ENCODE measurements at regions not wholly inside any gene's neighbourhood (a gene's known extent, or its start where the extent isn't known, plus 50 kb on each side); places are given as distances from the start of the nearest gene placed in this dataset.
A peak's percentile ranks its signal among the peaks of the same experiment; 100 is the strongest.
"Not testable (repeated sequence)": the region's sequence is repeated elsewhere in the genome, so short reads cannot be mapped to it uniquely, and the experiment has no call there.

DNA sequence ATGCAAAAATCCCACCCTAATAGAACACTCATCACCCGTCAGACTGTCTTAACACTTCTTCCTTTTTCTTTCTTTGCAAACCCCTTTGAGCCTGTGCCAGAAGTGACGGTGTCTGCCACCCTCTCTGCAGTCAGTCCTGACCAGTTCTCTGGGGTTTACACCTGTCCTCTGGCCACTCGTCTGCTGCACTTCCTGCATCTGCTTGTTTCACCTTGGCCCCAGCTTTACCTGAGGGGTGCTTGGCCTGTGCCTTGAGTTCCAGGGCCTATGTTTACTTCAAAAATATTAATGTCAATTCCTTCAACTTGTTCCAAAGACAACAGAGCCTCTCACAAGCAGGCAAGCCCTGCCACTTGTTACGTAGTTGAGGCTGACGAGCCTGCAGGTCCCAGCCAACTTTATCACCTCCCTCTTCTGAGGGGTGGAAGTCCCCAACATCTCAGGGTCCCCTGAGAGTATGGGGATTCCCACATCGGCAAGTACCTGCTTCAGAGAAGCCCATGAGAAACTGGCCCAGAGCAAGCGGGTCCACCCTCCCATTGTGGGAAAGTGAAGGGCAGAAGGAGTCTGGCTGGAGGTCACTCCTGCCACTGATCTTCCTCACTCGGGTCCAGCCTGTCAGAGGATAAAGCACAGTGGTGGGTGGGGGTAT is 205.4 kb downstream of the DAD1 start:
- DNase-seq = no peak

GRCh38 chr14:22382955-22383354 is 206.1 kb downstream of the DAD1 start:
- no peak for DNase-seq

DNA sequence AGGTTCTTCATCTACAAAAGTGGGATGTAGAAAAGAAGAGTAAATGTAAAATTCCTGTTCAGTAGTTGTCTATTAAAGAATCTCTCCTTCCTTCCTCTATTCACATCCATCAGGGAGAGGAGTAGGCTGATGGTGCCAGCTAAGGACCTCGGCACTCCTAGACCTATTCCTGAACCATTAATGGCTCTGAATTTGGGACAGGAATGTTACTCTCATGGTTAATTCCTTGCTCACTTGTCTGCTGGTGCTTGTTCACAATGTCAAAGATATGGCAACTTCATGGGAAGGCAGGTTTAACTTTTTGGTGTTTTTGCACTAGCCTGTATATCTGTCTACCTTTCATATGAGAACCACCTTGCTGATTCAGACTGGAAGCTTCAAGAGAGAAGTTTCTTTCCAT is 206.6 kb downstream of the DAD1 start:
- no peak for DNase-seq

DNA sequence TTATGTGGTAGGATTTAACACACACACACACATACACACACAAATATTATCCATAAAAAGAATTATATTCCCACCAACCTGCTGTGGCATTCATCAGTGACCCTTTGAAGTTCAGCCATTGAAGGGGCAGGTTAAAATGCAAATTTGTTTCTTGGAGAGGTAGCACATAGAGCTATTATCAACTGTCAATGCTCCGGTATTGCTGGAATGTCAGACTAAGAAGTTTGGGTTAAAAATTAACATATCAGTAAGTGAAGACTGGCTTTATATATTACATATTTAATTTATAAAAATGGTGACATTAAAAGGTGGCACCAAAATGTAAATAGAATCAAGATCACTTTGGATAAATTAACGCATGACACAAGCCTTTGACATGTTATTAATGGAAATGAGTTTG is 207.3 kb downstream of the DAD1 start:
- no peak for DNase-seq

- DNase-seq = no peak
Observed at GRCh38 chr14:22381408-22381760, 207.6 kb downstream of the DAD1 start.

GRCh38 chr14:22380571-22381407 is 208.2 kb downstream of the DAD1 start:
- DNase-seq = no peak

GRCh38 chr14:22379727-22380126 is 209.3 kb downstream of the DAD1 start:
- DNase-seq = no peak

GRCh38 chr14:22378181-22378580 is 210.8 kb downstream of the DAD1 start:
- DNase-seq = no peak

DNA sequence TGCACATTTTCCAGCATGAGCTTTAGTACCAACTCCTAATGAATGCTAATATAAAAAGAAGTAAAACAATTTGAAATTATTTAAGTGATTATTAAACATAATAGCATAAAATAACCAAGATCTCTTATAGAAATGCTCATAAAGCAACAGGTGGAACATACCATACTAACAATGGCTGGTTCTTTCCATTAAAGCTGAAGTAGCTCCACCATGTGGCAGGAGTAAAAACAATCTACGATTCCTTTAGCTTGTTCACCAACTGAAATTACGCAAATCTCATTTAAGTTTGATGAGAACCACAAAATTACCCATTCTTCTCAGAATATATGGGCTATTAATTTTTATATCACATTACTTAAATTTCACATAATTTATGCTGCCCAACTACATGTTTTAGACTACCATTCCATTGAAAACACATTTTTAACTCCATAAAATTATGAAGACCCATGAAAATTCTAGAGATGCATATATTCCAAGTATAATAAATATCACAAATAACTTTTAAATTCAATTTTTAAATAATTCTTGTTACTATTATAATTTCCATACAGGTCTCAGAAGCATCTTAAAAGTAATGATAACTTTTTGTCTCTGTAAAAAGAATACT is 213.6 kb downstream of the DAD1 start:
- peak; percentile 18 for DNase-seq

DNA sequence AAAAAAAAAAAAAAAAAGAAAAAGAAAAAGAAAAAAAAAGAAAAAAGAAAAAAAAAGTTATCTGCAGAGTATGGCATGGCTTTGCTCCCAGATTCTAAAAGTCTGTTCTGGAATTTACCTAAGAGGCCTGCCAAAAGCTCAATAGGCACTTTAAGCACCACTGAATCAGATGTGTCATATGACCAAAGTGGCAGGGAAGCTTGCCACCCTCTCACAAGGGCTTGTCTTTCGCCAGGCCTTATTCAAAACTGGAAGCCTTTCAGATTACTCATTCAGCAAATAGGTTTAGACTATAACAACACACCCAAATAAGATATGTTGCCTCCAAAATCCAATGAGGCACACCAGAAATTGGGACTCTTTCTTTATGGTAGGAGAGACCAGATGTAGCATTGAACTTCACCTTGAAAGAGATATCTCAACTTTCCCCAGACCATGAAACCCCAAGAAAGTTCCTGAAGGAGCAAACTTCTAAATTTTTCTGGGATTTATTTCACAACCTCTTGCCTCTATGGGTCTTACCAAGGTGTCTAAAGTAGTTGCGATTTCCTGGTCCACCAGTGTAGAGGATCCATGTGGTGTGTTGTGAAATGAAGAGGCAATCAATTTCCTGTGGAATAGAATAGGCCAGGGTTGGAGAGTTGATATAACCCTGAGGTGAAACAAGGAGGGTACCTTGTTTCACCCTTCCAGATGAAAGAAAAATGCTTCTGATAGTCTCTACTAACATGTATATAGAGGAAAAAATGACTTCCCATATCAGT is 218.8 kb downstream of the DAD1 start:
- no peak for DNase-seq

DNA sequence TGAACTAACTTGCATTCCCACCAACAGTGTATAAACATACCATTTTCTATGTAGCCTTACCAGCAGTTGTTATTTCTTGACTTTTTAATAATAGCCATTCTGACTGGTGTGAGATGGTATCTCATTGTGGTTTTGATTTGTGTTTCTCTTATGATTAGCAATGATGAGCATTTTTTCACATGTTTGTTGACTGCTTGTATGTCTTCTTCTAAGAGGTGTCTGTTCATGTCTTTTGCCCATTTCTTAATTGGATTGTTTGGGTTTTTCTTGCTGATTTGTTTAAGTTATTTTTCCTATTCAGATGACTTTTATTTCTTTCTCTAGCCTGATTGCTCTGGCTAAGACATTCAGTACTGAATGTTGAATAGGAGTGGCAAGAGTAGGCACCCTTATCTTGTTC is 230.3 kb downstream of the DAD1 start:
- DNase-seq = no peak

DNA sequence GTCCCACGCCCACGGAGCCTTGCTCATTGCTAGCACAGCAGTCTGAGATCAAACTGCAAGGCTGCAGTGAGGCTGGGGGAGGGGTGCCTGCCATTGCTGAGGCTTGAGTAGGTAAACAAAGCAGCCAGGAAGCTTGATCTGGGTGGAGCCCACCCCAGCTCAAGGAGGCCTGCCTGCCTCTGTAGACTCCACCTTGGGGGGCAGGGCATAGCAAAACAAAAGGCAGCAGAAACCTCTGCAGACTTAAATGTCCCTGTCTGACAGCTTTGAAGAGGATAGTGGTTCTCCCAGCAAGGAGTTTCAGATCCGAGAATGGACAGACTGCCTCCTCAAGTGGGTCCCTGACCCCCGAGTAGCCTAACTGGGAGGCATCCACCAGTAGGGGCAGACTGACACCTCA is 239.7 kb downstream of the DAD1 start:
- DNase-seq = not testable (repeated sequence)

GRCh38 chr14:22344673-22345072 is 244.4 kb downstream of the DAD1 start:
- DNase-seq = no peak

DNA sequence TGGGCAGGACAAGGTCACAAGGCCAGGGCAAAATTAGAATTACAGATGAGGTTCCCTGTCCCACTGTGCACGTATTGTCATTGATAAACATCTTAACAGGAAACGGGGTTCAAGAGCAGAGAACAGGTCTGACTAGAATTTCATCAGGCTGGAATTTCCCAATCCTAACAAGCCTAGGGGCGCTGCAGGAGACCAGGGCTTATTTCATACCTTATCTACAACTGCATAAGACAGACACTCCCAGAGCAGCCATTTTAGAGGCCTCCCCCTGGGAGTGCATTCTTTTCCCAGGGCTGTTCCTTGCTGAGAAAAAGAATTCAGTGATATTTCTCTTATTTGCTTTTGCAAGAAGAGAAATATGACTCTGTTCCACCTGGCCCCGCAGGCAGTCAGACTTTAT is 244.8 kb downstream of the DAD1 start:
- DNase-seq = not testable (repeated sequence)

GRCh38 chr14:22341049-22341448 is 248.0 kb downstream of the DAD1 start:
- DNase-seq = no peak

DNA sequence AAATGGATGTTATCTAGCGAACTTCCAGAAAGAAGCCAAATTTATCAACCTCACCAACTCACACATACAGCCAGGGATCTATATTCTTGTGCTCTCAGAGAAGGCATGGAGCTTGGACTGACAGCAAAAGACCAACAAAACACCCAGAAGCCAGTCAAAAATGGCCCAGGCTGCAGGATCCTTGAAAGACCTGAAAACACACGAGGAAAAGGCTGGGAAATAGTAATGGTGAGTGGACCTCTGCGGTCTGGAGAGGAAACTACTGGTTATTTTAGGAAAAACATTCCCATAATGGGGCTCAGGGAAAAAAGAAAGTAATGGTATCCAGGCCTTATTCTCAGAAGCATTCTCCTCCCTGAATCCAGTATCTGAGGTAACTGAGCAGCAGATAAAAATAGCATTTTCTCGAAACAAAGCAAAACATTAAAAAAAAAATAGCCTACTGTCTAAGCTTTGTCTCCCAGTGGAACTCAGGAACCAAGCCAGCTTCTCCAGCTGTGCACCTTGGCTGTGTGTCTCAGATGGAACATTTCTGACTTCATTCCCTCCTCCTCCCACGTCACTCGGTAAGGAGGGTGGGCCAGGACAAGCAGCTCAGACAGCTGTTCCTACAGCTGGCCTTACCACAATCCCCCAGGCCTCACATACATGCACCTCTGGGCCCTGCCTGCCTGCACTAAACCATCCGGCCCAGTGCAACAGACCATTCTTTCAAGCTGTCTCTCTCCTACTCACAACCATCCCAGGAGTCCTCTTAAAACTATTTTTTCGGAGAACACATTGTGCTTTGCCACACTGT is 249.9 kb downstream of the DAD1 start:
- no peak for DNase-seq

DNA sequence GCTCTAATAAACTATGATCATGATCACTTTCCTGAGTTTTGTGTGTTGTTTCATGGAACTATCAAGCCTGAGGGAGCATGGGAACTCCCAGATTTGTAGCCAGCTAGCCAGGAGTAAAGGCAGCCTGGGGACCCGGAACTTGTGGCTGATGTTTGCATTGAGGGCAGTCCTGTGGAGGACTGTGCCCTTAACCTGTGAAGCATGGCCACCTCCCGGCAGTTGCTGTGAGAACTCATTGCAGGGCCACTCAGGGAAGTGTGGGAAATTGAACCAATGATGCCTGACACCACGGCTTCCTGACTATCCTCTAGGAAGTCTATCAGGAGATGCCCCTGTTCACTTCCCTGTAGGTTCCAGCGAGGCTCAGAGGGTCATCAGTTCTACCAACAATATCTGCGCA is 250.6 kb downstream of the DAD1 start:
- DNase-seq = no peak

DNA sequence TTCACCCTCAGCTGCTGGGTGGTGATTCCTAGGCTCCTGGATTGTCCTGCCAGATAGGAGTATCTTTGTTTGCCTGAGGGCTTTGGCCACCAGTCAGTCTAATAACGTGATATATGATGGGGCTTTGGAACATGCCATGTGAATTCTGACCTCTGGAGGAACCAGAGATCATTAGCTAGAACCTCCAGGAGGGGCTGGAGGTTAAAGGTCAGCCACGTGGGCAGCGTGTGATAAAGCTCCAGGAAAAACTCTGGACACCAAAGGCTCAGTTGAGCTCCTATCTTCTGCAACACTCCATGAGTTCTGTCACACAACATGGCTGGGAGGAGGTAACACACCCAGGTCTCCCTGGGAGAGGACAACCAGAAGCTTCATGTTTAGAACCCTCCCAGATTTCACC is 251.1 kb downstream of the DAD1 start:
- DNase-seq = no peak

GRCh38 chr14:22337521-22337920 is 251.5 kb downstream of the DAD1 start:
- no peak for DNase-seq

DNA sequence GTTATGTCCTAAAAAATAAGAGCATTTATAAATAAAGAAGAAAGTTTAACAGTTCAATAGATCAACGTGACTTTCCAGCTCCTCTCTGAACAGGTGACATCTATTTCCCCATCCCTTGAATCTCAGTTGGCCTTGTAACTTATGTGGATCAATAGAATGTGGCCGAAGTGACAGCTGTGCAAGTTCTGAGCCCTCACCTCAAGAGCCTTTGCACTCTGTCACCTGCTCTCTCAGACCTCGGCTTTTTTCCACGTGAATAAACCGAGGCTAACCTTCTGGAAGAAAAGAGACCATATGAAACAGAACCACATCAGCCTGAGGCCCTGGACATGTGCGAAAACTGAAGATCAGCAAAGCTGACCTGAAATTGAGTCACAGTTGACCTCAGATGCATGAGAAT is 253.0 kb downstream of the DAD1 start:
- no peak for DNase-seq

DNA sequence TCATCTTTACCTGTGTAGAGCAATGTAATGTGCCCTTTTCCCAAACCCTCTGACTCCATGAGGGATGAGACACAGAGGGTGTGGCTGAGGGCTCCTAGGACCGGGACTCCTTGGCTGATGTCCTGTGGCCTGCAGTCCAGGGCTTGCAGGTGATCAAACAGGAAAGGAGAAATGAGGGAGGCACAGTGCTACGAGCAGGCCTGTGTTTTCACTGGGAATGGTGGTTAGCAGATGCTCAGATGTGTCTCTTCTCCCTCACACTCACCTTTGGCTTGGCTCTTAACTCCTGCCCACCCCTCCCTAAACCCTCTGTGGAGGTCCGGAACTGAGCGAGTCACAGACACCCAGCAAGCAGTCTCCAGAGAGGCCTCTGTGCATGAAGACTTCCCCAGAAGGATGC is 254.4 kb downstream of the DAD1 start:
- DNase-seq = no peak

- DNase-seq = no peak
Observed at GRCh38 chr14:22334275-22334577, 254.8 kb downstream of the DAD1 start.
